Effector memory CD4-positive, alpha-beta T cell (primary cell): ENCODE measurements at regions not wholly inside any gene's neighbourhood (a gene's known extent, or its start where the extent isn't known, plus 50 kb on each side); places are given as distances from the start of the nearest gene placed in this dataset.
"Not testable (repeated sequence)": the region's sequence is repeated elsewhere in the genome, so short reads cannot be mapped to it uniquely, and the experiment has no call there.

Source experiments
- DNase-seq, 3 donors: peaks; one replicate each; pipeline ENCODE4 v3.0.0-alpha.2; 2020
- H3K27ac ChIP-seq: 2 replicates; pipeline ENCODE4 v1.7.0; 2013; ENCODE audit warnings: mild to moderate bottlenecking, low read length, moderate library complexity; ENCODE audit not compliant: insufficient read depth, poor library complexity, severe bottlenecking
- H3K27me3 ChIP-seq: replicated peaks from 2 replicates; pipeline ENCODE4 v1.7.0; 2013; ENCODE audit warnings: mild to moderate bottlenecking, low read length; ENCODE audit not compliant: insufficient read depth, control insufficient read depth, poor library complexity, severe bottlenecking
- H3K36me3 ChIP-seq: 2 replicates; pipeline ENCODE4 v1.7.0; 2013; ENCODE audit warnings: mild to moderate bottlenecking, low read length, moderate library complexity; ENCODE audit not compliant: control insufficient read depth, insufficient read depth
- H3K4me1 ChIP-seq: 2 replicates; pipeline ENCODE4 v1.7.0; 2013; ENCODE audit warnings: low read length, mild to moderate bottlenecking; ENCODE audit not compliant: control insufficient read depth, insufficient read depth, poor library complexity, severe bottlenecking
- H3K4me3 ChIP-seq: 2 replicates; pipeline ENCODE4 v1.7.0; 2013; ENCODE audit warnings: low read length, low read depth, mild to moderate bottlenecking; ENCODE audit not compliant: insufficient read depth, poor library complexity, severe bottlenecking
- H3K9me3 ChIP-seq: 2 replicates; pipeline ENCODE4 v1.7.0; 2013; ENCODE audit warnings: mild to moderate bottlenecking, low read length, moderate library complexity; ENCODE audit not compliant: control insufficient read depth

- Histone ChIP-seq H3K36me3 (no peaks in the 10 kb centered on the region), H3K27ac (no peak overlapping the region), H3K4me3 (no peak overlapping the region), H3K9me3 (no peaks in the 10 kb centered on the region), H3K27me3 (no peaks in the 10 kb centered on the region), H3K4me1 (no peaks in the 10 kb centered on the region)
- no peak for DNase-seq
These were observed 129.7 kb downstream of the EPC1 start for GRCh38 chr10:32217216-32217615.

GRCh38 chr10:32213838-32214237 is 133.1 kb downstream of the EPC1 start:
- not testable (repeated sequence) for H3K4me1 ChIP-seq, H3K36me3 ChIP-seq, H3K9me3 ChIP-seq, H3K4me3 ChIP-seq, DNase-seq, H3K27ac ChIP-seq, H3K27me3 ChIP-seq

GRCh38 chr10:32211046-32211363 is 136.0 kb downstream of the EPC1 start:
- H3K27ac ChIP-seq: no peak overlapping the region

GRCh38 chr10:32210306-32211045 is 136.5 kb downstream of the EPC1 start:
- H3K27ac ChIP-seq: no peak overlapping the region
- H3K9me3 ChIP-seq: no peaks in the 10 kb centered on the region
- H3K36me3 ChIP-seq: no peaks in the 10 kb centered on the region
- H3K4me1 ChIP-seq: no peaks in the 10 kb centered on the region
- DNase-seq: no peak
- no peaks in the 10 kb centered on the region for H3K27me3 ChIP-seq
- no peak overlapping the region for H3K4me3 ChIP-seq

More at GRCh38 chr10:32211046-32211363, 136.0 kb downstream of the EPC1 start:
- no peak for DNase-seq
- Histone ChIP-seq H3K36me3 (no peaks in the 10 kb centered on the region), H3K27me3 (no peaks in the 10 kb centered on the region), H3K4me1 (no peaks in the 10 kb centered on the region), H3K4me3 (no peak overlapping the region), H3K9me3 (no peaks in the 10 kb centered on the region)

GRCh38 chr10:32208005-32208404 is 139.0 kb downstream of the EPC1 start:
- not testable (repeated sequence) for H3K27me3 ChIP-seq, H3K4me1 ChIP-seq, H3K4me3 ChIP-seq, DNase-seq, H3K9me3 ChIP-seq, H3K36me3 ChIP-seq, H3K27ac ChIP-seq

- peak; percentile 4 to 24 (median 9) for DNase-seq
- Histone ChIP-seq H3K4me1 (no peaks in the 10 kb centered on the region), H3K27me3 (no peaks in the 10 kb centered on the region), H3K27ac (no peak overlapping the region), H3K4me3 (no peak overlapping the region), H3K36me3 (no peaks in the 10 kb centered on the region), H3K9me3 (no peaks in the 10 kb centered on the region)
These were observed 139.4 kb downstream of the EPC1 start for GRCh38 chr10:32207544-32207943.

GRCh38 chr10:32205670-32206069 is 141.3 kb downstream of the EPC1 start:
- Histone ChIP-seq H3K27me3 (no peaks in the 10 kb centered on the region), H3K27ac (no peak overlapping the region)
- DNase-seq: no peak

GRCh38 chr10:32204606-32205005 is 142.4 kb downstream of the EPC1 start:
- Histone ChIP-seq H3K36me3 (no peaks in the 10 kb centered on the region), H3K27ac (no peak overlapping the region), H3K4me3 (no peak overlapping the region), H3K27me3 (no peaks in the 10 kb centered on the region), H3K9me3 (no peaks in the 10 kb centered on the region), H3K4me1 (no peaks in the 10 kb centered on the region)
- no peak for DNase-seq

More at GRCh38 chr10:32205670-32206069, 141.3 kb downstream of the EPC1 start:
- Histone ChIP-seq H3K9me3 (no peaks in the 10 kb centered on the region), H3K4me3 (no peak overlapping the region), H3K4me1 (no peaks in the 10 kb centered on the region), H3K36me3 (no peaks in the 10 kb centered on the region)

GRCh38 chr10:32199714-32200394 is 143.6 kb upstream of the KIF5B start:
- Histone ChIP-seq H3K27ac (no peak overlapping the region), H3K4me1 (no peaks in the 10 kb centered on the region), H3K36me3 (no peaks in the 10 kb centered on the region), H3K9me3 (no peaks in the 10 kb centered on the region), H3K4me3 (no peak overlapping the region), H3K27me3 (no peaks in the 10 kb centered on the region)
- no peak for DNase-seq

GRCh38 chr10:32197423-32197822 is 141.2 kb upstream of the KIF5B start:
- DNase-seq: no peak
- H3K4me3 ChIP-seq: no peak overlapping the region
- H3K9me3 ChIP-seq: no peaks in the 10 kb centered on the region
- no peaks in the 10 kb centered on the region for H3K4me1 ChIP-seq
- H3K27me3 ChIP-seq: no peaks in the 10 kb centered on the region
- no peak overlapping the region for H3K27ac ChIP-seq
- H3K36me3 ChIP-seq: no peaks in the 10 kb centered on the region
